NCI-H69 (cell line): ENCODE measurements at regions not wholly inside any gene's neighbourhood (a gene's known extent, or its start where the extent isn't known, plus 50 kb on each side); places are given as distances from the start of the nearest gene placed in this dataset.
A peak's percentile ranks its signal among the peaks of the same experiment; 100 is the strongest.

Experiments used
- DNase-seq: peaks from one replicate; lab custom pipeline; 2025; lab: John Stamatoyannopoulos, UW

DNA sequence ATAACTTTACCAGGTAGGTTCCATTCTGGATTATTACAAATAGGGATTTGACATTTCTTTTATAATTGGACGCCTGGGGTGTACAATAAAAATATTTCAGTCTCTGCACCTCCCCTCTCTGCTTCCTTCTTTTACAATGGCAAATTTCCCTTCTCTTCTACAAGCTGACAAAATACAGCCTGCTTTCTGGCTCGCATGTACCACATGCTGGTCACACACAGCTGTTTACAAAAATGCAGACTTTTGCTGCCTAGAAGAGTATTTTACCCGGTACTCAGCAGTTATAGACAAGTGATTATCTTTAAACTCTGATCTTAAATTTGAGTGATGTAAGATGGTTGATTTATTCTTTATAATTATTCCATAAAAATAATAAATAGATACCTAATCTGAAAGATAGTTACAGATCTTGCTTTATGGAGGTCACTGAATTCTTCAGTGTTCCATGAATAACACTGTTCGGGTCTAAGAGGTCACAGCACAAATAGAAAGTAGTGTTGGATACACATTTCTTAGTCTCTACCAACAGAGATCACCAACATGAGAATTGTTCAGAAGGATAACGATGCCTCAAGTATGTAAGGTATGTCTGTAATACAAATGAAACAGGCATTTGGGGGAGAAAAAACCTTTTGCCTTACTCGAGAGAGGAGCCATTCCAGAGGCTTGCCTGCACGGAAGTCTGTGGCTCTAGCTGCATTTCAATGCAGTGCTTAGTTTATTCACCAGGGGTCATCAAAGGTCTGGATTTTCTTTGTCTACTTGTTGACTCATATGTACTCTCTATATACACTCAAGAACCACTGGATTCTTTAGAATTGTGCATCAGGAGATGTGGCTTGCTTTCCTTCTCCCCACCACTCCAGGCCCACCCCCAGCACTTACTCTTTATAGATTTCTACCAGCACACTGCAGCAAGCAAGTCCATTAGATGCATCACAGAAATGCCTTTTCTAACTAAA, 206.6 kb upstream of the RFX3 start:
- peak; percentile 91 for DNase-seq

DNA sequence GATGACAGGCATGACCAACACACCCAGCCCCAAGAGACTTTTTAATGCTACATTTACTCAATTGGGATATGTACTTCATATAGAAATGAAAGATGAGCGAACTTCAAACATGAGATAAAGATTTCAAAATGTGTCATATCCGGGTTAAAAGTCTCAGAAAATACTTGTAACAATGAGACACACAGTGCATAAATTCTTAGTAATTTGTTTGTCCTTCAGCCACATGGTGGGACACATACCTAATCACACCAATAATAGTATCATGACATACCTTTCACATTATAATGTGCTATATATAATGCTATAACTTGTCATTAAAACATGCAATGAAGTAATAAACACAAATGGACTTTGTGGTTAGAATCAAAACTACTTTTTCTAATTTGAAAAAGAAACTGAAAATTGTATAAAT, 204.7 kb upstream of the RFX3 start:
- DNase-seq: no peak

DNA sequence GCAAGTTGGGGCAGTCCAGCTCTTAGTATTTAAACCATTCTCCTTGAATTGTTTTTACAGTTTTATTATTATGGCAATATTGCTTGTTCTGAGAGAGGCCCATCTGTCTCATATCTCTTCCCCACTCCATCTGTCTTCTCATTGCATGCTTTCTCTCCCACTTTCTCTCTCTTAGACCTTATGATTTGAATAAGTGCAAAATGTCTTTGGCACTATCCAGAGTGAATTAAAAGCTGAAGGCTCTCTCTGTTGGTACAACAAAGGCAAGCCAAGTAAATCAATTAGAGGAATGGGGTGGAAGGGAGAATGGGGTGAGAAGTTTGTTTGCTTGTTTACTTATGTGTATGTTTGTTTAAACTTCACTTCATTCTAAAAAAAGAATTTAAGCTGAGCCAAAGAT, 195.3 kb upstream of the RFX3 start:
- peak; percentile 32 for DNase-seq

DNA sequence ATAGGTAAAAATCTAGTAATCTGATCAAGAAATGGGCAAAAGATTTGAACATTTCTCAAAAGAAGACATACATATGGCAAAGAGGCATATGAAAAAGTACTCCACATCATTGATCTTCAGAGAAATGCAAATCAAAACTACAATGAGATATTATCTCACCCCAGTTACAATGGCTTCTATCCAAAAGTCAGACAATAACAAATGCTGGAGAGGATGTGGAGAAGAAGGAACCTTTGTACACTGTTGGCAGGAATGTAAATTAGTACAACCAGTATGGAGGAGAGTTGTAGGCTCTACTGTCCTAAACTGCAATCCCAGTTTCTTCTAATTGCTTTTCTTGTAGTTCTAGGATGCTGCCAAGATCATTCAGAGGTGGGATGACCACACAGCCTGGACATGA, 193.5 kb upstream of the RFX3 start:
- DNase-seq: no peak

DNA sequence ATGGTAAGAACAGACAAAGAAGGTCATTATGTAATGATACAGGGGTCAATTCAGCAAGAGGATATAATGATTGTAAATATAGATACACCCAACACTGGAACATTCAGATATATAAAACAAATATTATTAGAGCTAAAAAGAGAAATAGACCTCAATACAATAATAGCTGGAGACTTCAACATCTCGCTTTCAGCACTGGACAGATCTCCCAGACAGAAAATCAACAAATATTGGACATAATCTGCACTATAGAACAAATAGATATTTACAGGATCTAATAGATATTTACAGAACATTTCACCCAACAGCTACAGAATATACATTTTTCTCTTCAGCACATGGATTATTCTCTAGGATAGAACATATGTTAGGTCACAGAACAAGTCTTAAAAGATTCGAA, 190.6 kb upstream of the RFX3 start:
- DNase-seq: no peak

DNA sequence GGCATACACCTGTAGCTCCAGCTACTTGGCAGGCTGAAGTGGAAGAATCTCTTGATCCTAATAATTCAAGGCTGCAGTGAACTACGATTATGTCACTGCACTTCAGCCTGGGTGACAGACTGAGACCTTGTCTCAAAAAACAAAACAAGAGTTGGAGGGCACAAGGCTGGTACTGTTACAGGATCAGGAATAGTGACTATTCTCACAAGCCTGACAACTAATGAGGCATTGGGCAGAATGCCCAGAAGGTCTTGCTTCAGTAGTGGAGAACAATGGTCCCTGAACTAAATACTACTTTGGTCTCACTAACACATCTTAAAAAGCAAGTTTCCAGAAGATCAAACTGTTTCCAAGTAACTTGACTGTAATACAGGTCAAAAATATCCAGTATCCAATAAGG, 182.9 kb upstream of the RFX3 start:
- peak; percentile 98 for DNase-seq

DNA sequence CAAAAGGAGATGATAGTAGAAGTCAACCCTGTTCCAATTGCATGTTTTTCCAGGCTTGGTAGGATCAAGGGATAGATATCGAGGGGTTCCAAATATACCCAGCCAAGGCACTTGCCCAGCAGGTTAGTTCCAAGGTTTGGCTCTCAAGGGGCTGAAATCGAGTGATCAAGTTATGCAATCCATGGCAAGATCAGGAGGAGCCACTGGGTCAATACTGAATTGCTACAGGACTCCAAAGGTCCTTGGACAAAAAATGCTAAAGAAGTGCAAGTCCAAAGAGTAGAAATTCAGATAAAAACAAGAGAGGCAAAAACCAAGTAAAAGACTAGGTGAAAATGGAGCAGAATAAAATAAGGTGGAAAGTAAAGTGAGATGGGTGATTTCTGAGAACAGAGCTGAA, 179.1 kb upstream of the RFX3 start:
- no peak for DNase-seq

DNA sequence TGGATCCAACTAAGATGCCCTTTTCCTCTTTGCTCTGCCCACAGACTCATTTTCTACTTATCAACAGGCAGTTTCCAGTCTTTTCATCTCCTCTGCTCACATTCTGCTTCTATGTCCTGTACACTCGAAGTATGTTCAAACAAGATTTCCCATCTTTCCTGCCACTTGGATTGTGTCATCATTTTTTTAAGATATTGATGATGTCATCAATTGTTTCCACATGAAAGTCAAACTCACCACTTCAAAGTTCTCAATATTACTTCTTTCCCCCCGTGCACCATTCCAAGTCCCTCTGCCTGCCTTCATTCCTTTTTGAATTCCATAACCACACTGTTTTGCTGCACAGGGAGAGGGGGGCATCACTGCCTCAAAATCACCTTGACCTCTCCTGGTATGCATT, 175.0 kb upstream of the RFX3 start:
- no peak for DNase-seq

DNA sequence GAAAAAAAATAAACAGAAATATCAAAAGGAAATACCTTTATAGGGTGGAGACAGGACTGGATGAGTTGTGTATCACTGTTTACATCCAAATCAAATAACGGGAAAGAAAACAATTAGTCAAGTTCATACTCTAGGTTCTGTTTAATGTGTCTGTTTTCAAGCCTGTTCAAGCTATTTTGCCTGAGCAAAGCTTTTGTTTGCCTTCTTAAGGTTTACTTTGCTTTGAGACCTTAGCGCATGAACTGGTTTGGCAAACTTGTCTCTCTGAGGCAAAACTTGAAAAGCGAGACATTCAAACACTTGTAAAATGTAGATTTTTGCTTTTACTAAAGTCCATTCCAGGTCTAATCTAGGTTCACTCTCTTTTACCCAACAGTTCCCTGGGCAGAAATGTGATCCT, 174.1 kb upstream of the RFX3 start:
- DNase-seq: no peak

DNA sequence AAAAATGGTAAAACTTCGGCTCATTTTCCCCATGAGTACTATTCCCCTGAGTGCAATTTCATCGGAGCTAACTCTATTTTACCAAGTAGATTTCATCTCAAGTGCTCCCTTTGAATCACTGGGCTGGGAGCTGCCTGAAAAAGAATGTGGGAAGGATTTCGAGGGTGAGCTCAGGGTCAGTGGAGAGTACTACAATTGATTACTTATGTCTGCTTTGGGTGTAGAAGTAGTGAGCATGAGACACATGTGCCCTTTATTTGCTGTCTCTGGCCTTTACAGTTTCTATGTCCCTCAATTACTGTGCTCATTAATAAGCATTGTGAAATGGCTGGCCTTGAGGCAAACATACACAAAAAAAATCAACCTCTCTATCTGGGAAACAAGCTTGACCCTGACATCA, 172.7 kb upstream of the RFX3 start:
- peak; percentile 76 for DNase-seq

DNA sequence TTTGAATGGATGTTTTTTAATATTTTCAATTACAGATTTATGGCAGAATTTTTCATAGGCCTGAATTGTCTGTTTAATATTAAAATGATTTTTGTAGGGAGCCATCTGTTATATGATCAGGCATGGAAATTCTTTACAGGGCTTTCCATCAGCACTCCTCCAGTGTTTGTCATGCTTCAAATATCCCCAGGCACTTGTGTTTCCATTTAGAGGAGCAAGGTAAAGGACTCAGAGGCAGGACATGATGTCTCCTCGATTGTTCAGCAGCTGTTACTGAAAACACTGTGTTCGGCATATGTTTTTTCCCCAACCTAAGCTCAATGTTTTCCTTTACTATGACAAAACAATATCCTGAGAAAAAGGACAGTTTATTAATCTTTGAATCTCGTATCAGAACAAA, 172.3 kb upstream of the RFX3 start:
- peak; percentile 86 for DNase-seq

DNA sequence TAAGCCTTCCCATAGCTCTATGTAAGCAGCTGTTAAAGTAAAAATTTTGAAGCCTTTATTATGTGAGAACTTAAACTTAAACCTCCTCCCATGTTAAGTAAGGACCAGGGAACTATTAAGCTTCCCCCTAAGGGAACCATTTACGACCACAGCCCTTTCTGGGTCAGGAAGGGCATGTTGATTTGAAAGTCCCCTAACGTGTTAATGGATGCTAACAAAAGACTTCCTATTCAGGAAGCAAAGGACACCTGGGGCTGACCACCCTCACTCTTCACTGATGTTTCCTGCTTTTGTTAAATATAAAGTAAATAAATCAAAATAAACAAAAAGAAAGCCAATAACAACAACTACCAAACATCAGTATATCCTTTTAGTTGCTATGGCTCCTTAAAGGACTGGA, 170.6 kb upstream of the RFX3 start:
- peak; percentile 94 for DNase-seq

DNA sequence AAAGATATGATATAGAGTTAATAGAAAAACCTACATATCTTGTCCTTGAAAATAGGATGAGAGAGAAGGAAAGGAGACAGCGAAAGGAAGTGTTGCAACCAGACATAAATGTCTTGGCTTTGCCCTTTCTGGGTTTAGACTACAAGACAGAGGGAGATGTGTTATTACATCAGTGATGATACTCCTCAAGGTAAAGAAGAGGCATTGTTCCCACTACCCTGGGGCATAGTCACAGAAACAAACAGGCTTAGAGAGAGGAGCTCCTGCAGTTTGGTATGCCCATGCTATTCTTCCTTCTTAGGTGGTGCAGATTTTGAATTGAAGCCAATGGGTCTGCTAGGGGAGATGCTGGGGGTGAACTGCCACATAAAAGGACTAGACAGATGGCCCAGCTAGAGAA, 166.8 kb upstream of the RFX3 start:
- peak; percentile 21 for DNase-seq

DNA sequence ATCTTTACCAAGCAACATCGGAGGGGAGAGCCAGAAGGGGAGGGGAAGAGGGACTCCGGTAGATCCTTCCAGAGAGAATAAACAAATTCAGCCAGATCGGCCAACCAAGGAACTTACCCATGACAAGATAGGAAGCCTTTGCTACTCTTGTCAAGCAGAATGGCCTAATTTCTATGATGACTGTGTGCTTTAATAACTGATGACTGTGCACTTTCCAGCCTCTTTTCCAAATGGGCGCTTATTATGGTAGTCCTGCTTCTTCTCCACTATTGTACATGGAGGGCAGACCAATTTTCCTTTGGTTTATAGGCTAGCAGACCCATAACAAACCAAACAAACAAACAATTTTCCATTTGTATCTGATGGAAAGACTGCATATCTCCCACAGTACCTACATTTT, 163.8 kb upstream of the RFX3 start:
- DNase-seq: no peak

DNA sequence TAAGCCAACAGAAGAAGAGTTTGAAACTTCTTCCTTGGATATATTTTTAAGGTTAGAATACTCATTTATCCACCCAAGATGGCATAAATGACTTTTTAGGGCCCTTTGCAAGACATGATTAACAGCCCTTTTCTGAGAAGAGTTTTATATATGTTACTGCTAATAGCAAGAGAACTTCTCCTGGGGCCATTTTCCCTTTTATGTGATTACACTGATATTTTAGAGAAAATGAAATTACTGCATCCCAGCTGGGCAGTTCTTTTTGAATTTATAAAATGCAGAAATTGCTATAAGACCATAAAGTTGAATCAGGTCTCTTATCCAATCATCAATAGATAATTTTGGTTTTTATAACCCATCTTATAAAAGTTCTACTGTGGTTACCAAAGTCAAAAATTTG, 161.3 kb upstream of the RFX3 start:
- no peak for DNase-seq

DNA sequence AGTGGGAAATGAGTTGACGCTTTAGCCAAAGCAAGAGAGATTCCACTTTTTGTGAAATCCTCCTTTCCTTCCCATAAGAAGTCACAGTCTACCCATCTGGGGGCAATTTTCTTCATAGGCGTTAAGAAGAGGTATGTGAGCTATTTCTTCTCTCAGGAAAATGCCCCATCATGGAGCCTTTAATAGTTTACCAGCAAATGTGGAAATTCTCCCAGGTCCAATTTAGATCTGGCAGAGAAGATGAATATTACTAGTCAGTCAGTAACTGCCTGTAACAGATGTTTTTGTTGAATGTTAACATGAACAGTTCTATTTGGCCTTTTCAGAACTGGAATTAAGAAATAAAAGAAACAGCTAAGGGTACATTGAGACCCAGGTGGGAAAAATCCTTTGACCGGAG, 156.4 kb upstream of the RFX3 start:
- DNase-seq: peak; percentile 54

DNA sequence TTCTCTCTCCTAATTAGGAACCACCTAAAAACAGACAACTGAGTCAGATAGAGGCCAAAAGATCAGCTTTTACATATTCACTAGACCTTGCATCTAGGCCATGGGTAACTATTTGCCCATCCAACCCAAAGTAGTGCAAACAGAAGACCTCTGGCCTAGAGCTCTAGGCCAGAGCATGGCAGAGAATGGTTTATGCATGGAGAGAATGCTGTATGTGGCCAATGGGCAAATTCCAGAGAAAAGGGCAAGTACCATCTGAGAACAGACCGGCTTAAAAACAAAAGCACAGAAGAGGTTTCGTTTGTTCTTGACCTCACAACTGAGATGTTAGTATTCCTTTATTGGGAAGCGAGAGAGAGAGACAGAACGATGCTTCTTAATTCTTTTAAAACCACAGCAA, 151.7 kb upstream of the RFX3 start:
- no peak for DNase-seq

DNA sequence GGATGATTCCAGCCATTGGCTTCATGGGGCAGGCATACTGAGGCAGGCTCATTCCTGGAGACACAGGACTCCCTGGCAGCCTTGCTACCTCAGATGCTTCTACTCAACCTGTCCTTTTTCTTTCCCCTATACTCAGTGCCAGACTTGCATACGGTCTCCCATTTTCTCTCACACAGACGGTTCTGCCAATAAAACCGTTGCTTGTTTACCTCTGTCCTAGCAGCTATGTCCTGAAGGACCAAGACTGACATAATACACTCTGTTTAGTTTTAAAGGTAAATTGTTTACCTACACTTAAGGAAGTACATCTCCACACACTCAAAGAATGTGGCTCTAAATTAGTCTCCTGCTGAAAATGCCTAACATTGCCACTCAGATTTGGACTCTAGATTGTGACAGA, 151.0 kb upstream of the RFX3 start:
- no peak for DNase-seq

DNA sequence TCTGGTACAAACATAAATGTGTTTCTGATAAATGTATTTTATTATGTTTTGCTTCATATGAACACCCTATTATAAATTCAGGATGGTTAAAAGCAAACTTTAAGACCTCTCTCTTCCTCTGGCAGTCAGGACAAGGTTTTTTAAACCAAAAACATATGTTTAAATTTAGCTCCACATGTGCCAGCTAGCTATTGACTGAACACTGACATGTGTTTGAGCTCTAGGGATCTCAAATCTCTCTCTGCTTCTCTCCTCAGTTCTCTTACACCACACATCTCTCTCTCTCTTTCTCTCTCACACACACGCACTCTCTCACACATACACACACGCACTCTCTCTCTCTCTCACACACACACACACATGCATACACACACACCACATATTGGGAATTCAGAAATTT, 150.1 kb upstream of the RFX3 start:
- no peak for DNase-seq

DNA sequence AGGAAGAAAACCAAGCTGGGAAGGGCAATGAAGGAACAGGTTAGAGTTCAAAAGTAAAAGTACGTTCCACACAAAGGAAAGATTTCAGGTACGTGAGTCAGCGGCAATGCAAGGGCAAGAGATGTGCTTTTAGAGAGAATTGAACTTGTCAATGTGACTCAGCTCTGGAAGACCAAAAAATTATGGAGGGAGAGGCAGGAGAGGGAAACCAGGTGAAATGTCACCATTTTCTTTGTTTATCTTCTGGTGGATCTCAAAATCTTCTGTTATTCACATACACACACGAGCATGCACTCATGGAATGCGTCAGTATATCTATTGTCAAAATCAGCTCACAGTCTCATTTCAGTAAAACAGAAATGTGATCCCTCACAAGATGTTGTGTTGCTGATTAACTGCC, 148.8 kb upstream of the RFX3 start:
- no peak for DNase-seq

DNA sequence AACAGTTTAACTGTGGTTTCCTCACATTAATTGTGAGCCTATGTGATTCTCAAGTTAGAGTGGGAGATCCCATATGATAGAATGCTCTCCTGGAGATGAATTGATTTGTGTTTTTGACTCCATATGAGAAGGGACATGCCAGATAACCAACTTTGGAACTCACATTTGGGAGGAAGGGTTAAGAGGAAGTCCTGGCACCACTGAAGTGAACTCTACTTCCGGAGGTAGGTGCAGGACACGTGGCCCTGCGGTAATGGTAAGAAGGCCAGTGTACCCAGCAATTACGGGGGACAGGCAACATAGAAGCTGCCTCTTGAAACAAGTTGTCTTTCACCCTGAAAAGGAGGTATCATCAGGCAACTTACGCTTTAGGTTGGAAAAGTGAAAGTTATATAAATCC, 146.6 kb upstream of the RFX3 start:
- DNase-seq: no peak

DNA sequence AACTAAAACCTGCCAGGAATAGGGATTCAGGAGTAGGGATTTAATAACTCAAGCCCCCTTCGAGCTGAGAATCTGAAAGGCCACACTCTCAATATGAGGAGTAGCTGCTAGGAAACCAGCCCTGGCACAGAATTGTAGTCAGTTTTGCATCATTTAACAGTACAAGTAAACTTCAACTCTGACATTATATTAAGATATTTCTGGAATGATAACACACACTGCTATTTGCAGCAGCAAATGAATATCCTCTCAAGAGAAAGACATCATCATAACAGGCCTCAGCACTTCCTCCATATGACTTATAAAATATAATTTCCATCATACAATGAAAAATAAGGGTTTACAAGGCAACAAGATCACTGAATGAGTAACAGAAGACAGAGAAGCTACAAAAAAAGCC, 138.2 kb upstream of the RFX3 start:
- no peak for DNase-seq

DNA sequence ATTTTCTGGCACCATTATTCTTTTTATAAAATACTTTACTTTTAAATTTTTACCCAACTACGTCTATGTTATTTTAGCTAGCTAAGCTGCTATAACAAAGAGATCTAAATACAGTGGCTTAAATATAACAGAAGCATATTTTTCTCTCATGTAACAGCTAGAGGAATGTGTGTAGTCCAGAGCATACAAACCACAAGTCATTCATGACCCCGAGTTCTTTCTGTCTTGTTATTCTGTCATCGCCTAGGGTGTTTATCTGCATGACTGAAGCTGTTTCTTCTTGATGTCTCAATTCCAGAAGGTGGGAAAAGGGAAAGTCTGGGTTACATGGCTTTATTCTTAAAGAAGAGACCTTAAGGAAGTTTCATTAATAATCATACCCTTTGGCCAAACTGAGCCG, 136.9 kb upstream of the RFX3 start:
- no peak for DNase-seq

DNA sequence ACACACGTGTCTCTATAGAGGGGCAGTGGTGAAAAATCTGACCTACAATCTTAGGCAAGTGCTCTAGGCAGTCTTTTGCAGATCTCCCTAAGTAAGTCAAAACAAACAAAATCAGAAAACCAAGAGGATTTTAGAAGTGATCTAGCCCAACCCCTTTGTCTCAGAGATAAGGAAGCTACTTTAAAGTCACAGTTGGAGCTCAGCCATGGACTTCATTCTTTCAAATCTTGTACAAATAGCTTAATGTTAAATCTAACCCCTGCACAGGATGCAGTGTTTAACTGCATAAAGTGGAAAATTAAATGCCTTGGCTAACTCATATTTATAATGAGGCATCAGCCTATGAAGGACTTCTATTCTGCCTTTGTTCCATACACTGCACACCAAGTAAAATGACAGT, 135.1 kb upstream of the RFX3 start:
- no peak for DNase-seq
